ENCODE measurements at regions not wholly inside any gene's neighbourhood (a gene's known extent, or its start where the extent isn't known, plus 50 kb on each side); places are given as distances from the start of the nearest gene placed in this dataset.

DNA sequence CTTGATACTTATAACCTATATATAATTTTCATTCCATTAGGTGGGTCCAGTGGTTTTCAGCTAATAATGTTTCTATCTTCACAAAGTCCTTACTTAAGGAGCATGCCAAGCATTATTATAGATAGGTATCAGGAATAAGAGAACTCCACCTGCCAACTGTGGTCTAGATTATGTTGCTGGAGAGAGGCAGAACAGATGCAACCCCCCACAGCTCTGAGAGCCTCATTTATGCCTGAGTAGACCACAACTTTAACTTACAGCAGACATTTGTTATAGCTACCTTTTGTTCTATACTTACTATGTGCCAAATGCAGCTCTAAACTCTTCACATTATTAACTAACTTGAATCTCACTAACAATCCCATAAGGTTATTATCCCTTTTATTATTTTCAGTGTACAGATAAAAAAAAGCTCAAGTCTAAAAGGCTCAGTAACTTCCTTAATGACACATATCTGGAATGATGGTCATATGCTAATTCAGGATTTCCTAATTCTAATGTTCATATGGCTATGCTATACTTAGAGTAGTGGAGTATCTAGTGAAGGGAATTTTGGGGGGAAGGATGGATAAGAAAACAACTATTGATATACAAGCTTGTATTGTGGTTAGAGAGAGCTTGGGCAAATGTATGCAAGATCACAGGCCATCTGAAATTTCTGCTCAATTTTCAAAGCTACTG, 119.1 kb upstream of the RND3 start:
- no peaks in the 10 kb centered on the region for H3K36me3 ChIP-seq (ENCODE audit: low read depth)
- intact Hi-C loops (cut with DNase I, micrococcal nuclease): no loop called here
- H3K9me3 ChIP-seq: no peaks in the 10 kb centered on the region
- no peak for ATAC-seq
- H3K4me3 ChIP-seq: no peak overlapping the region
- H3K4me1 ChIP-seq (ENCODE audit: low read depth): peaks cover 6% of the 10 kb centered on the region
- no peak for DNase-seq
- TF ChIP-seq, protein P1, sequence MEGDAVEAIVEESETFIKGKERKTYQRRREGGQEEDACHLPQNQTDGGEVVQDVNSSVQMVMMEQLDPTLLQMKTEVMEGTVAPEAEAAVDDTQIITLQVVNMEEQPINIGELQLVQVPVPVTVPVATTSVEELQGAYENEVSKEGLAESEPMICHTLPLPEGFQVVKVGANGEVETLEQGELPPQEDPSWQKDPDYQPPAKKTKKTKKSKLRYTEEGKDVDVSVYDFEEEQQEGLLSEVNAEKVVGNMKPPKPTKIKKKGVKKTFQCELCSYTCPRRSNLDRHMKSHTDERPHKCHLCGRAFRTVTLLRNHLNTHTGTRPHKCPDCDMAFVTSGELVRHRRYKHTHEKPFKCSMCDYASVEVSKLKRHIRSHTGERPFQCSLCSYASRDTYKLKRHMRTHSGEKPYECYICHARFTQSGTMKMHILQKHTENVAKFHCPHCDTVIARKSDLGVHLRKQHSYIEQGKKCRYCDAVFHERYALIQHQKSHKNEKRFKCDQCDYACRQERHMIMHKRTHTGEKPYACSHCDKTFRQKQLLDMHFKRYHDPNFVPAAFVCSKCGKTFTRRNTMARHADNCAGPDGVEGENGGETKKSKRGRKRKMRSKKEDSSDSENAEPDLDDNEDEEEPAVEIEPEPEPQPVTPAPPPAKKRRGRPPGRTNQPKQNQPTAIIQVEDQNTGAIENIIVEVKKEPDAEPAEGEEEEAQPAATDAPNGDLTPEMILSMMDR (IDR thresholded peaks at IDR 0.05): no peak

DNA sequence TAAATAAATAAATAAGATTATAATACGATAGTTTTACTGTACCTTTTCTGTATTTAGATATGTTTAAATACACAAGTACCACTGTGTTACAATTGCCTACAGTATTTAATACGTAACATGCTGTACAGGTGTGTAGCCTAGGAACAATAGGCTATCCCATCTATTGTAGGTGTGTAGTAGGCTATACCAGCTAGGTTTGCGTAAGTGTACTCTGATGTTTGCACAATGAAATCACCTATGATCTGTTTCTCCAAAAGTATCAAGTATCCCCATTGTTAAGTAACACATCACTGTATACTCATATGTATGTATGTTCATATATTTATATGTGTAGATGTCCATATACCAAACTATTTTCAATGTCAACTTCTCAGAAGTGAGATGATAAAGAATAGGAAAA, 118.2 kb upstream of the RND3 start:
- no peaks in the 10 kb centered on the region for H3K9me3 ChIP-seq
- H3K4me3 ChIP-seq: no peak overlapping the region
- TF ChIP-seq, protein P1 (IDR thresholded peaks at IDR 0.05): no peak
- no peak for ATAC-seq
- intact Hi-C loops (cut with DNase I, micrococcal nuclease): no loop called here
- DNase-seq: no peak
- H3K36me3 ChIP-seq (ENCODE audit: low read depth): no peaks in the 10 kb centered on the region
- H3K4me1 ChIP-seq (ENCODE audit: low read depth): peaks cover 10% of the 10 kb centered on the region

DNA sequence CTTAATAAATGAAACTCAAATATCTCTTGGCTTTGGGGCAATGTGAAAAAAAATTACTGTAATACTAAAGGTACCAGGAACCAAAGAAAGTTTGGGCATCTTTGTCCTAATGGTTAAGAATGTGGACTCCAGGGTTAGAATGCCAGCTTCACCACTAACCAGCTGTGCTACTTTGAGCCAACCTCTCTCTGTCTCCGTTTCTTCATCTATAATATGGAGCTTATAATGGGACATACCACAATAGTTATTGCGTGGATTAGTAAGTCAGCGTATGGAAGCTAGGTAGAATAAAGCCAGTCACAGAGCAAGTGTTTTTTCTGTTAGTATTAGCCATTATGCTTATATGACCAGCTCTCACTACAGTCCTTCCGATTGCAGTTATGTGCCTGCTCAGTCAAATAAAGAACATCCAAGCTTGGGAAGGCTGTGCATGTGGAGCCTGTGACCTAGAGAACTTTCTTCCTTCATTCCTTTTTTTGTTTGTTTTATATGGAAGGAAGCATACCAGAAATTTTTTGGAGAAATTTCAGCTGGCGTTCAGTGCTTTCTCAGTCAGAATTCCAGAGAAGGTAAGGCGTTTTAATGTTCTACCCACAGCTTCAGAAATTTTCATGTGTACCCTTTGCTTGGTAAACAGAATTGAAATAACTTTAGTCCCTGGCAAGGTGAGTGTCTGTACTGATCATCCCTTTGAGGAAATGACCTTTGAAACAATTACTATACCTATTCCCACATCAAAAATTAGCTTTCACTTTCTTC, 114.0 kb upstream of the RND3 start:
- TF ChIP-seq, protein P1 (IDR thresholded peaks at IDR 0.05): no peak
- Histone ChIP-seq H3K4me3 (no peak overlapping the region), H3K36me3 (ENCODE audit: low read depth) (no peaks in the 10 kb centered on the region), H3K4me1 (ENCODE audit: low read depth) (peaks cover 10% of the 10 kb centered on the region), H3K9me3 (no peaks in the 10 kb centered on the region)
- intact Hi-C loops (cut with DNase I, micrococcal nuclease): no loop called here
- ATAC-seq (peak; percentile 77), DNase-seq (no peak)

DNA sequence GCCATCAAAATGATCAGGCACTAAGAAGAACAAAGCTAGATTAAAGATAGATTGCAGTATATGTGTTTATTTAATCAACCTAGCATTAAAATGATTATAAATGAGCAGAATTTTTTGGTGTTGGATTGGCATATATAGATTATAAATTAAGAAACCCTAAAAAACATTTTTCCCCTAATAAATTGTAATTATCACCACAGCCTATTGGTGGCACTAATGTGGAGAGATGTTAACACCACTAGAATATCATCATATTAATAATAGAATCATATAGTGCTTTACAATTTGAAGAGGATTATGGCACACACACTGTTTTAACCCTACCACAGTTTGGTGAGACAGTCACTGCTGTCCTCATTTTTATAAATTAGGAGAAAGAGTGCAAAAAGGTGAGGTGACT, 112.4 kb upstream of the RND3 start:
- H3K9me3 ChIP-seq: no peaks in the 10 kb centered on the region
- TF ChIP-seq, protein P1 (IDR thresholded peaks at IDR 0.05): no peak
- intact Hi-C loops (cut with DNase I, micrococcal nuclease): no loop called here
- H3K4me3 ChIP-seq: no peak overlapping the region
- no peaks in the 10 kb centered on the region for H3K36me3 ChIP-seq (ENCODE audit: low read depth)
- no peak for DNase-seq
- H3K4me1 ChIP-seq (ENCODE audit: low read depth): peaks cover 10% of the 10 kb centered on the region
- ATAC-seq: no peak

DNA sequence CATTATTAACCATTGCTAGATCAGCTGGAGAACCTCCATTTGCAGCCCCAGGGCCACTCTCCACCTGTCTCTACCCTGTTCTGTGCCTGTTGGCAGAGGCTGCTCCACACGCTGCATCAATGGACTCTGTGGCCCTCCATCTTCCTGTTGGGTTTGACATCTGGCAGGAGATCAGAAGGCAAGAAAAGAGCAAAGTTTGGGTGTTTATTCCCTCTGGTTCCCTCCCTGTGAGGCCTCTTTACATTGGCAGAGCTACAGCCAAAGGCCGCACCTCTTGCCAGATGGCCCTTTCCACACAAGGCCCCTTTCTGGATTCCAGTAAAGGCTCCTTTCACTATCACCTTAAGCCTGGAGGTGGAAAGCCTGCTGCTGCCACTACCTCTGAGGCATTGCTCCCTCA, 110.9 kb upstream of the RND3 start:
- no peak overlapping the region for H3K4me3 ChIP-seq
- H3K9me3 ChIP-seq: no peaks in the 10 kb centered on the region
- intact Hi-C loops (cut with DNase I, micrococcal nuclease): no loop called here
- no peaks in the 10 kb centered on the region for H3K36me3 ChIP-seq (ENCODE audit: low read depth)
- DNase-seq: peak in 2 of 3 donors; percentile 3 to 19
- peaks cover 10% of the 10 kb centered on the region for H3K4me1 ChIP-seq (ENCODE audit: low read depth)
- TF ChIP-seq, protein P1 (IDR thresholded peaks at IDR 0.05): no peak
- ATAC-seq: peak; percentile 71

Data from mucosa of descending colon (tissue), 3 donors.